NT2/D1 (cell line): ENCODE measurements at regions not wholly inside any gene's neighbourhood (a gene's known extent, or its start where the extent isn't known, plus 50 kb on each side); places are given as distances from the start of the nearest gene placed in this dataset.

Experiments used
- DNase-seq: peaks from one replicate; pipeline ENCODE4 v3.0.0-alpha.2; 2011; ENCODE audit warnings: low read depth, low spot score
- H3K27me3 ChIP-seq: 2 replicates; pipeline ENCODE4 v1.6.0; 2011; ENCODE audit warnings: mild to moderate bottlenecking; ENCODE audit not compliant: insufficient read length, insufficient read depth
- H3K36me3 ChIP-seq: 2 replicates; pipeline ENCODE4 v1.6.1; 2011; ENCODE audit warnings: mild to moderate bottlenecking, low read length, mixed read lengths; ENCODE audit not compliant: insufficient read depth, insufficient read length
- H3K4me1 ChIP-seq: 2 replicates; pipeline ENCODE4 v1.5.1; 2011; ENCODE audit not compliant: insufficient read depth, insufficient read length
- H3K4me3 ChIP-seq: 2 replicates; pipeline ENCODE4 v1.5.1; 2011; ENCODE audit warnings: low read depth; ENCODE audit not compliant: insufficient read length
- H3K9ac ChIP-seq: 2 replicates; pipeline ENCODE4 v1.6.0; 2011; ENCODE audit warnings: low read depth; ENCODE audit not compliant: insufficient read length
- H3K9me3 ChIP-seq: 2 replicates; pipeline ENCODE4 v1.5.1; 2011; ENCODE audit warnings: mild to moderate bottlenecking, low read length; ENCODE audit not compliant: insufficient read depth
- SUZ12 ChIP-seq: IDR thresholded peaks from 2 replicates; pipeline ENCODE4 v1.6.1; 2011; ENCODE audit not compliant: insufficient read length, insufficient read depth; ENCODE audit errors: extremely low read depth
- YY1 ChIP-seq: IDR thresholded peaks from 2 replicates; pipeline ENCODE4 v1.6.1; 2011; ENCODE audit not compliant: insufficient read length, insufficient read depth
- ZNF274 ChIP-seq: IDR thresholded peaks from 2 replicates; pipeline ENCODE4 v1.6.1; 2011; ENCODE audit warnings: mild to moderate bottlenecking, low read depth, low read length

GRCh38 chr6:167564416-167565250, 239.7 kb downstream of the TTLL2 start:
- TF ChIP-seq YY1 (no peak), SUZ12 (no peak), ZNF274 (no peak)
- no peak overlapping the region for H3K9ac ChIP-seq
- H3K27me3 ChIP-seq, result no peaks in the 10 kb centered on the region
- peaks cover 3% of the 10 kb centered on the region for H3K4me1 ChIP-seq
- no peak overlapping the region for H3K4me3 ChIP-seq
- no peaks in the 10 kb centered on the region for H3K9me3 ChIP-seq
- H3K36me3 ChIP-seq, result no peaks in the 10 kb centered on the region
- no peak for DNase-seq

- Histone ChIP-seq H3K9me3 (no peaks in the 10 kb centered on the region), H3K4me3 (no peak overlapping the region), H3K36me3 (no peaks in the 10 kb centered on the region), H3K9ac (no peak overlapping the region), H3K27me3 (no peaks in the 10 kb centered on the region), H3K4me1 (peaks cover 3% of the 10 kb centered on the region)
- DNase-seq, result no peak
- TF ChIP-seq ZNF274 (no peak), YY1 (no peak), SUZ12 (no peak)
Measured at GRCh38 chr6:167565388-167565787, 240.5 kb downstream of the TTLL2 start.

- H3K9me3 ChIP-seq, result no peaks in the 10 kb centered on the region
- no peak overlapping the region for H3K4me3 ChIP-seq
- no peaks in the 10 kb centered on the region for H3K36me3 ChIP-seq
- TF ChIP-seq SUZ12 (no peak), YY1 (no peak), ZNF274 (no peak)
- H3K4me1 ChIP-seq, result peaks cover 3% of the 10 kb centered on the region
- no peak overlapping the region for H3K9ac ChIP-seq
- no peak for DNase-seq
- H3K27me3 ChIP-seq, result no peaks in the 10 kb centered on the region
Measured at GRCh38 chr6:167565884-167566599, 241.2 kb downstream of the TTLL2 start.

- H3K4me1 ChIP-seq, result peaks cover 3% of the 10 kb centered on the region
- H3K4me3 ChIP-seq, result no peak overlapping the region
- H3K36me3 ChIP-seq, result no peaks in the 10 kb centered on the region
- H3K9me3 ChIP-seq, result no peaks in the 10 kb centered on the region
- no peak for DNase-seq
- TF ChIP-seq SUZ12 (no peak), ZNF274 (no peak)
- no peaks in the 10 kb centered on the region for H3K27me3 ChIP-seq
- H3K9ac ChIP-seq, result no peak overlapping the region
Measured at GRCh38 chr6:167566711-167567141, 241.8 kb downstream of the TTLL2 start.

- no peak for TF ChIP-seq YY1
- no peak for TF ChIP-seq SUZ12
- TF ChIP-seq ZNF274, result no peak
- no peak for DNase-seq
Measured at GRCh38 chr6:167567142-167568033, 242.5 kb downstream of the TTLL2 start.

GRCh38 chr6:167568407-167569024, 243.6 kb downstream of the TTLL2 start:
- Histone ChIP-seq H3K9ac (no peak overlapping the region), H3K27me3 (no peaks in the 10 kb centered on the region), H3K4me3 (no peak overlapping the region), H3K36me3 (no peaks in the 10 kb centered on the region), H3K4me1 (peaks cover 3% of the 10 kb centered on the region), H3K9me3 (no peaks in the 10 kb centered on the region)
- TF ChIP-seq ZNF274 (no peak), YY1 (no peak), SUZ12 (no peak)
- DNase-seq, result no peak

More at GRCh38 chr6:167567142-167568033, 242.5 kb downstream of the TTLL2 start:
- H3K4me1 ChIP-seq, result peaks cover 3% of the 10 kb centered on the region
- H3K4me3 ChIP-seq, result no peak overlapping the region
- H3K36me3 ChIP-seq, result no peaks in the 10 kb centered on the region
- H3K9me3 ChIP-seq, result no peaks in the 10 kb centered on the region
- H3K9ac ChIP-seq, result no peak overlapping the region
- no peaks in the 10 kb centered on the region for H3K27me3 ChIP-seq
